DND-41 (cell line): ENCODE measurements at regions not wholly inside any gene's neighbourhood (a gene's known extent, or its start where the extent isn't known, plus 50 kb on each side); places are given as distances from the start of the nearest gene placed in this dataset.

Experiments used
- EZH2 ChIP-seq: IDR thresholded peaks from 3 replicates; pipeline ENCODE4 v1.6.1; 2012; ENCODE audit warnings: borderline replicate concordance, low read depth, mild to moderate bottlenecking, moderate library complexity, low read length, inconsistent platforms; ENCODE audit not compliant: severe bottlenecking
- TF ChIP-seq, protein P1 (sequence below): IDR thresholded peaks from 2 replicates; pipeline ENCODE4 v1.5.1; 2012; ENCODE audit warnings: borderline replicate concordance, low read length, moderate library complexity, mild to moderate bottlenecking; ENCODE audit not compliant: poor library complexity, severe bottlenecking; ENCODE audit errors: extremely low read depth

GRCh38 chr2:234169674-234170073 is 119.2 kb downstream of the SPP2 start:
- TF ChIP-seq, protein P1, sequence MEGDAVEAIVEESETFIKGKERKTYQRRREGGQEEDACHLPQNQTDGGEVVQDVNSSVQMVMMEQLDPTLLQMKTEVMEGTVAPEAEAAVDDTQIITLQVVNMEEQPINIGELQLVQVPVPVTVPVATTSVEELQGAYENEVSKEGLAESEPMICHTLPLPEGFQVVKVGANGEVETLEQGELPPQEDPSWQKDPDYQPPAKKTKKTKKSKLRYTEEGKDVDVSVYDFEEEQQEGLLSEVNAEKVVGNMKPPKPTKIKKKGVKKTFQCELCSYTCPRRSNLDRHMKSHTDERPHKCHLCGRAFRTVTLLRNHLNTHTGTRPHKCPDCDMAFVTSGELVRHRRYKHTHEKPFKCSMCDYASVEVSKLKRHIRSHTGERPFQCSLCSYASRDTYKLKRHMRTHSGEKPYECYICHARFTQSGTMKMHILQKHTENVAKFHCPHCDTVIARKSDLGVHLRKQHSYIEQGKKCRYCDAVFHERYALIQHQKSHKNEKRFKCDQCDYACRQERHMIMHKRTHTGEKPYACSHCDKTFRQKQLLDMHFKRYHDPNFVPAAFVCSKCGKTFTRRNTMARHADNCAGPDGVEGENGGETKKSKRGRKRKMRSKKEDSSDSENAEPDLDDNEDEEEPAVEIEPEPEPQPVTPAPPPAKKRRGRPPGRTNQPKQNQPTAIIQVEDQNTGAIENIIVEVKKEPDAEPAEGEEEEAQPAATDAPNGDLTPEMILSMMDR, result no peak
- no peak for TF ChIP-seq EZH2
